K562 (cell line): ENCODE measurements at regions not wholly inside any gene's neighbourhood (a gene's known extent, or its start where the extent isn't known, plus 50 kb on each side); places are given as distances from the start of the nearest gene placed in this dataset.

Experiments used
- ATAC-seq: fragments of 200-7000 bp; cut with Tn5 transposase; 3 replicates; pipeline ENCODE4 v1.9.1; 2020; ENCODE audit warnings: moderate library complexity
- BruUV-seq: library from RNA; stranded (reverse); fragments of 400-500 nt; replicated peaks from 2 replicates; lab custom pipeline; 2021; lab: Mats Ljungman, UMichigan
- CTCF ChIA-PET: fragments of 300-600 bp; formaldehyde crosslinking; extraction: SDS; loops from one replicate; lab custom pipeline; 2021; ENCODE audit warnings: low intra/inter-chr PET ratio; lab: Yijun Ruan, JAX
- POLR2A ChIA-PET: fragments of 300-600, 350-650 bp; sonication (Branson Sonifier 250); formaldehyde crosslinking; extraction: SDS; loops from one replicate; lab custom pipeline; 2021; ENCODE audit warnings: antibody characterized with exemption, inconsistent platforms; lab: Yijun Ruan, JAX
- DNase-seq, 4 experiments: peaks; one replicate each; pipeline versions ENCODE4 v3.0.0 to v3.0.0-alpha.2; 2011 to 2018; ENCODE audit warnings: low spot score in 3 of 4, mixed read lengths in 3 of 4; ENCODE audit errors: extremely low read depth in 1 of 4
- FAIRE-seq: peaks from 2 replicates; lab custom pipeline; 2011; peaks lifted over from hg19 to GRCh38; lab: Jason Lieb, UNC
- H2AFZ ChIP-seq: 2 replicates; pipeline ENCODE4 v1.6.0; 2011; ENCODE audit warnings: low read depth, low read length, control low read depth, inconsistent platforms
- H3K27ac ChIP-seq: fragments of 200-600 bp; 3 replicates; pipeline ENCODE4 v1.8.0; 2011; ENCODE audit warnings: low read depth, mild to moderate bottlenecking, control low read depth, inconsistent platforms, low read length, moderate library complexity, mixed read lengths; ENCODE audit errors: extremely low read depth
- H3K27me3 ChIP-seq, 2 experiments: fragments of 300-600 bp in 1 of 2; 2 replicates in 1 of 2; 3 replicates in 1 of 2; pipeline versions ENCODE4 v1.6.0 to v1.8.0; 2011; ENCODE audit warnings: inconsistent platforms in 2 of 2, low read length in 2 of 2, mild to moderate bottlenecking in 1 of 2, mixed read lengths in 1 of 2, moderate library complexity in 1 of 2; ENCODE audit not compliant: control insufficient read depth in 2 of 2, insufficient read depth in 2 of 2
- H3K36me3 ChIP-seq: fragments of 300-600 bp; 3 replicates; pipeline ENCODE4 v1.8.0; 2011; ENCODE audit warnings: mild to moderate bottlenecking, low read length, inconsistent platforms; ENCODE audit not compliant: control insufficient read depth, insufficient read depth
- H3K4me1 ChIP-seq, 2 experiments: fragments of 200-600 bp in 1 of 2; replicated peaks in 1 of 2; 2 replicates in 1 of 2; 3 replicates in 1 of 2; pipeline versions ENCODE4 v1.5.1 to v1.8.0; 2011; ENCODE audit warnings: inconsistent platforms in 2 of 2, low read length in 2 of 2, mild to moderate bottlenecking in 1 of 2, mixed read lengths in 1 of 2, moderate library complexity in 1 of 2; ENCODE audit not compliant: control insufficient read depth in 2 of 2, insufficient read depth in 2 of 2
- H3K4me2 ChIP-seq: 2 replicates; pipeline ENCODE4 v1.6.1; 2011; ENCODE audit warnings: low read length, control low read depth, inconsistent platforms, mixed read lengths; ENCODE audit not compliant: insufficient read depth
- H3K4me3 ChIP-seq: fragments of 200-600 bp; sonication (generic), shearing (Covaris generic); 2 replicates; pipeline ENCODE4 v1.5.1; 2016; ENCODE audit warnings: control low read depth, inconsistent platforms
- H3K79me2 ChIP-seq: fragments of 200-600 bp; 3 replicates; pipeline ENCODE4 v1.8.0; 2011; ENCODE audit warnings: low read length, inconsistent platforms; ENCODE audit not compliant: control insufficient read depth, insufficient read depth
- H3K9ac ChIP-seq, 2 experiments: 2 replicates each; pipeline versions ENCODE4 v1.6.0 to v1.6.1; 2011; ENCODE audit warnings: low read depth in 2 of 2, low read length in 2 of 2, control low read depth in 1 of 2, inconsistent platforms in 1 of 2, mild to moderate bottlenecking in 1 of 2, mixed read lengths in 1 of 2; ENCODE audit not compliant: insufficient read depth in 1 of 2
- H3K9me1 ChIP-seq: one replicate; pipeline ENCODE4 v1.6.0; 2011; ENCODE audit warnings: inconsistent platforms, mild to moderate bottlenecking, low read length, moderate library complexity; ENCODE audit not compliant: control insufficient read depth, insufficient read depth
- H3K9me3 ChIP-seq: replicated peaks from 2 replicates; pipeline ENCODE4 v1.5.1; 2011; ENCODE audit warnings: low read depth, low read length, inconsistent platforms; ENCODE audit not compliant: control insufficient read depth, insufficient read depth
- H4K20me1 ChIP-seq: replicated peaks from 2 replicates; pipeline ENCODE4 v1.6.1; 2011; ENCODE audit warnings: low read length, inconsistent platforms, mixed read lengths; ENCODE audit not compliant: control insufficient read depth, insufficient read depth
- CBX3 ChIP-seq, 2 experiments: IDR thresholded peaks; 1 replicate in 1 of 2; 2 replicates in 1 of 2; pipeline ENCODE4 v1.6.1; 2012; ENCODE audit warnings: inconsistent platforms in 2 of 2, low read length in 2 of 2, borderline replicate concordance in 1 of 2, control low read depth in 1 of 2
- EWSR1 ChIP-seq: fragments of 450-650 bp; IDR thresholded peaks from 2 replicates; pipeline ENCODE4 v1.6.1; 2018; ENCODE audit warnings: borderline replicate concordance, mild to moderate bottlenecking, low read depth, moderate library complexity; ENCODE audit not compliant: partially characterized antibody
- MLLT1 ChIP-seq, 2 experiments: fragments of 450-650 bp; IDR thresholded peaks; 2 replicates each; pipeline ENCODE4 v1.6.1; 2016
- NKRF ChIP-seq: fragments of 450-650 bp; IDR thresholded peaks from 2 replicates; pipeline ENCODE4 v1.6.1; 2016; ENCODE audit warnings: borderline replicate concordance
- RHOXF2B ChIP-seq: fragments of 250-450 bp; sonication (Bioruptor Pico); conservative IDR thresholded peaks from 2 replicates; pipeline ENCODE4 v1.5.1; 2021
- SPI1 ChIP-seq: IDR thresholded peaks from 2 replicates; pipeline ENCODE4 v1.6.1; 2011; ENCODE audit warnings: low read depth, low read length, control low read depth, borderline replicate concordance
- WGBS: fragments of 100-300 bp; shearing (Covaris generic); methylation state at CpG from one replicate; pipeline ENCODE4 v1.1.6; 2016; ENCODE audit warnings: low coverage, mixed read lengths; ENCODE audit not compliant: insufficient coverage; ENCODE audit errors: missing lambda C conversion rate; 5-methylcytosine and 5-hydroxymethylcytosine counted together
- in situ Hi-C: fragments of 300-500 bp; cut with MboI; formaldehyde crosslinking; loops from 4 replicates; pipeline ENCODE4 v1.15.0; 2018; ENCODE audit warnings: inconsistent platforms, mixed read lengths
- intact Hi-C: fragments of 100-400 bp; cut with micrococcal nuclease; formaldehyde crosslinking; loops from 2 replicates; pipeline ENCODE4 v1.14.2; 2022

GRCh38 chr10:30722956-30723620 lies 93.5 kb upstream of the LYZL2 start:
- Histone ChIP-seq H3K9ac (no peak overlapping the region), H3K36me3 (no peaks in the 10 kb centered on the region), H3K9me3 (no peaks in the 10 kb centered on the region), H3K9me1 (no peaks in the 10 kb centered on the region), H4K20me1 (no peaks in the 10 kb centered on the region), H3K27me3 (peaks cover 6 to 41% of the 10 kb centered on the region in 2 experiments), H2AFZ (no peak overlapping the region), H3K4me1 (no peaks in the 10 kb centered on the region)
- POLR2A ChIA-PET, result no interaction called here
- FAIRE-seq (no peak), DNase-seq (no peak)
- intact Hi-C loops, result loop anchor here (10.0 kb wide), 1 partner anchor 1082 kb away; no protein-coding TSS in a partner anchor
- under 1% methylated on average over 10 of the region's 10 CpGs for WGBS
- TF ChIP-seq NKRF, result no peak
- no peak for TF ChIP-seq RHOXF2B (CRISPR knock-in tag)
- no peak for TF ChIP-seq EWSR1
- peak; percentile 83 for TF ChIP-seq SPI1
- TF ChIP-seq CBX3 (IDR thresholded peaks at IDR 0.05; ENCODE audit: borderline replicate concordance in 1 of 2, low read length in 2 of 2), result no peak
- no peak for TF ChIP-seq MLLT1 (IDR thresholded peaks at IDR 0.05)
- TF ChIP-seq, all 486 proteins: peak for 1
- no peak overlapping the region for H3K27ac ChIP-seq
- in situ Hi-C loops, result no loop called here
- ATAC-seq, result no peak
- no peaks in the 10 kb centered on the region for H3K79me2 ChIP-seq
- no peak overlapping the region for H3K4me2 ChIP-seq
- CTCF ChIA-PET, result no interaction called here
- H3K4me3 ChIP-seq, result no peak overlapping the region
- BruUV-seq, result no TSS peak
